Glomerular visceral epithelial cell (primary cell): ENCODE measurements at regions not wholly inside any gene's neighbourhood (a gene's known extent, or its start where the extent isn't known, plus 50 kb on each side); places are given as distances from the start of the nearest gene placed in this dataset.
A peak's percentile ranks its signal among the peaks of the same experiment; 100 is the strongest.

Experiments
- DNase-seq: peaks from one replicate; pipeline ENCODE4 v3.0.0-alpha.2; 2016; ENCODE audit errors: extremely low spot score

- no peak for DNase-seq
These were observed 529.8 kb upstream of the NBEA start for GRCh38 chr13:34412295-34412694.

- peak; percentile 3 for DNase-seq
These were observed 529.2 kb upstream of the NBEA start for GRCh38 chr13:34412817-34413375.

- no peak for DNase-seq
These were observed 528.4 kb upstream of the NBEA start for GRCh38 chr13:34413538-34414210.

- DNase-seq = no peak
These were observed 527.5 kb upstream of the NBEA start for GRCh38 chr13:34414616-34415015.

GRCh38 chr13:34416971-34417380 lies 525.1 kb upstream of the NBEA start:
- no peak for DNase-seq

- DNase-seq = no peak
These were observed 524.2 kb upstream of the NBEA start for GRCh38 chr13:34417896-34418295.

GRCh38 chr13:34419025-34419424 lies 523.0 kb upstream of the NBEA start:
- DNase-seq = no peak

GRCh38 chr13:34419755-34420154 lies 522.3 kb upstream of the NBEA start:
- DNase-seq = no peak

GRCh38 chr13:34420702-34421346 lies 521.2 kb upstream of the NBEA start:
- no peak for DNase-seq

GRCh38 chr13:34421347-34421719 lies 520.7 kb upstream of the NBEA start:
- no peak for DNase-seq

- no peak for DNase-seq
These were observed 520.1 kb upstream of the NBEA start for GRCh38 chr13:34421858-34422475.

GRCh38 chr13:34422956-34423355 lies 519.1 kb upstream of the NBEA start:
- DNase-seq = no peak

- DNase-seq = no peak
These were observed 516.6 kb upstream of the NBEA start for GRCh38 chr13:34425327-34425949.

GRCh38 chr13:34428911-34429310 lies 513.2 kb upstream of the NBEA start:
- no peak for DNase-seq

- no peak for DNase-seq
These were observed 511.8 kb upstream of the NBEA start for GRCh38 chr13:34430294-34430693.

- DNase-seq = no peak
These were observed 510.1 kb upstream of the NBEA start for GRCh38 chr13:34431827-34432581.

- peak; percentile 49 for DNase-seq
These were observed 506.7 kb upstream of the NBEA start for GRCh38 chr13:34435338-34435737.

- DNase-seq = no peak
These were observed 504.2 kb upstream of the NBEA start for GRCh38 chr13:34437873-34438272.

GRCh38 chr13:34452831-34453230 lies 489.2 kb upstream of the NBEA start:
- no peak for DNase-seq

GRCh38 chr13:34458756-34459715 lies 483.0 kb upstream of the NBEA start:
- no peak for DNase-seq

GRCh38 chr13:34459856-34460255 lies 482.2 kb upstream of the NBEA start:
- no peak for DNase-seq
